ENCODE measurements at regions not wholly inside any gene's neighbourhood (a gene's known extent, or its start where the extent isn't known, plus 50 kb on each side); places are given as distances from the start of the nearest gene placed in this dataset.

GRCh38 chr6:41451515-41452163, 94.5 kb upstream of the FOXP4 start:
- peak; percentile 43 for DNase-seq

GRCh38 chr6:41452763-41453162, 93.4 kb upstream of the FOXP4 start:
- no peak for DNase-seq

DNA sequence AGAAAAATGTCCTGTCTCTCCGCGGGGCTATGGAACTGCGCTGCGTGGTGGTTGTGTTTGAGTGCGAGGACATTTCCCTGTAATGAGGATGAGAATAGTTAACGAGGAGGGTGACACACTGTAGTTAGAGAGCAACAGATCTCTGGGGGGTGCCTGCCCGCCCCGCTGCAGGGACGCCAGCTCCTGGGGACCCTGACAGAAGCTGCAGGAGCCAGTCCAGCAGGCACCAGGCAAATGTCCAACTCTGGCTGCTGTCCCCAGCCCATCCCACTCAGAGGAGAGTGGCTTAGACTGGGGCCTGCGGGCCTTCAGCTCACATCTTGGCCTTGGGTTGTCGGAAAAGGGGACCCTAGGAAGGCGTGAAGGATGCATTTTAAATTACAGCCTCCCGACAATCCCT, 92.9 kb upstream of the FOXP4 start:
- no peak for DNase-seq

GRCh38 chr6:41454189-41454789, 91.9 kb upstream of the FOXP4 start:
- no peak for DNase-seq

DNA sequence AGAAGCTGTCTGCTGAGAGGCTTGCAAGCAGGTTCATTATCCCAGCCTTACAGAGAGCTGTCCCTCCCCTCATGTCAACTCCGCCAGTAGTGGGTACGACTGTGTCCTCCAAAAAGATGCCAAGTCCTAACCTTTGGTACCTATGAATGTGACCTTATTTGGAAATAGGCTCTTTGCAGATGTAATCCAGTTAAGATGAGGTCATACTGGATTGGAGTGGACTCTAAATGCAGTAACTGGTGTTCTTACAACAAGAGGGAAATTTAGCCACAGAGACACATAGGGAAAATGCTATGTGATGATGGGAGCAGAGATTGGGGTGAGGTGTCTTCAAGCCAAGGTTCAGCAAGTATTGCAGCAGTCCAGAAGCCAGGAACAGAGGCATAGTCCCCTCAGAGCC, 90.8 kb upstream of the FOXP4 start:
- no peak for DNase-seq

GRCh38 chr6:41455818-41456217, 90.4 kb upstream of the FOXP4 start:
- peak; percentile 28 for DNase-seq

DNA sequence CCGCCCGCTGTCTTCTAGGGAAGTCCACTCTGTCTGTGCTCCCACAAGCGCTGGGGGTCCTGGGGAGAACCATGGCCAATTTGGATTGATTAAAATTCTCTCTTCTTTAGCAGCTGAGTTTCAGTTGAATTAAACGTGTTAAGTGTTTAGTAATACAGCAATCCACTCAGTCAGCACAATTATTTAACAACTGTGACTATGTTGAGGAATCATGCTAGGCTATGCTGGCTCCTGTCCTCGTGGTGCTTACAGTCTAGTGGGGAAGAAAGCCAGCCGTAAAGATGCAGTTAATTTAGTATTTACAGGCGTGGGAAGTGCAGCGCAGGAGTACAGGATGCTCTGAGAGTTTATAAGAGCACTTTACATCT, 88.9 kb upstream of the FOXP4 start:
- no peak for DNase-seq

GRCh38 chr6:41459738-41460137, 86.4 kb upstream of the FOXP4 start:
- no peak for DNase-seq

GRCh38 chr6:41460742-41461336, 85.3 kb upstream of the FOXP4 start:
- DNase-seq = no peak

- no peak for DNase-seq
Measured at GRCh38 chr6:41462033-41462432, 84.1 kb upstream of the FOXP4 start.

DNA sequence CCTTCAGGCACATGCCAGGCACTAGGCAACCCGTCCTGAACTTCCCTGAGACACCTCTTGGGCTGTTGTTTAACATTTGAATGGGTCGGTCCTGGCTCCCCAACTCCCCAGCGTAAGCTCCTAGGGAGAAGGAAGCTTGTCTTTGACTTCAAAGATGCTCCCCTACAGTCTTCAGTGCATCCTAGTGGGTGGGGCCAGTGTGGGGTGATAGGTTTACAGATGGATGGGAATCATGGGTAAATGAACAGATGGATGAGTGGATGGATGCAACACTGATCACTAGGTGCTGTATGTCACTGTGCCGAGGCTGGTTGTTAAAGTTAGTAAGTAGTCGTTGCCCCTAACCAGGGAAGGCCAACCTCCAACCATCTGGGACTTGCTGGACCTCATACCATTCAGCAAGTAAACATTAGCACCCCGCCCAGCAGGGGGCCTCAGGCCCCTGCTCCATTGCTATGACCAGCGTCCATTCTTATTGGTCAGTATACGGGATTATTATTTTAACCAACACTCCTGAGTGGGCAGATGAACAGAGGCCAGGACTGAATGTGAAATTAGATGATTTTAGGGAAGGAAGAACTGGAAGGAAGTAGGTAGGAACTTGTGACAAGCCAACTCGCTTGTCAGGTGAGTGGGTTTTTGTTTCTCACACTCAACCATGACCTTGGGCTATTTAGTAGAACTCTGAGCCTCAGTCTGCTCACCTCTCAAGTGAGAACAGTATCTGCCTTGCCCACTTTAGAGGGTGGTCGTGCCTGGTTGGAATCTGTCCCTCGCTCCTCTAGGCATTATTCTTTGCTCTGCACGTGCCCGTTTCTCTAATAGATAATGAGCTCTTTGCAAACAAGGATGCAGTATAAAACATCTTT, 82.9 kb upstream of the FOXP4 start:
- DNase-seq = peak; percentile 56

DNA sequence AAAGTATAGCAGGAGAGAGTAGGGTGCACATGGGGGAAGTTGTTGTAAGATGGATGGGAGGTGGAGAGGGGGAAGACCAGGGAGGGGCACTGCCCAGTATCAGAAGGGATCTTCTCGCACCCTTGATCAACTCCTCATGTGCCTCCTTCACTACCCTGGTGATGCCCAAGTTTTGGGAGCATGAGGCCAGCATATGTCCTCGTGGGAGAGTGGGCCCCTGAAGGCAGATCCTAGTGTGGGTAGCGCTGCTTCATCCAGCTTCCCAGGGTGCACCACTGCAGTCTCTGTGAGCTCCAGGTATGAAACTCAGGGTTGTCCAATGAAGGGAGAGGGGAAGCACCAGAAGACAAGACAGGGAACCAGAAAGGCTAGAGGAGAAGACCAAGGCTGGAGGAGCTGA, 82.2 kb upstream of the FOXP4 start:
- no peak for DNase-seq

- DNase-seq = peak; percentile 76
Measured at GRCh38 chr6:41464481-41464880, 81.7 kb upstream of the FOXP4 start.

DNA sequence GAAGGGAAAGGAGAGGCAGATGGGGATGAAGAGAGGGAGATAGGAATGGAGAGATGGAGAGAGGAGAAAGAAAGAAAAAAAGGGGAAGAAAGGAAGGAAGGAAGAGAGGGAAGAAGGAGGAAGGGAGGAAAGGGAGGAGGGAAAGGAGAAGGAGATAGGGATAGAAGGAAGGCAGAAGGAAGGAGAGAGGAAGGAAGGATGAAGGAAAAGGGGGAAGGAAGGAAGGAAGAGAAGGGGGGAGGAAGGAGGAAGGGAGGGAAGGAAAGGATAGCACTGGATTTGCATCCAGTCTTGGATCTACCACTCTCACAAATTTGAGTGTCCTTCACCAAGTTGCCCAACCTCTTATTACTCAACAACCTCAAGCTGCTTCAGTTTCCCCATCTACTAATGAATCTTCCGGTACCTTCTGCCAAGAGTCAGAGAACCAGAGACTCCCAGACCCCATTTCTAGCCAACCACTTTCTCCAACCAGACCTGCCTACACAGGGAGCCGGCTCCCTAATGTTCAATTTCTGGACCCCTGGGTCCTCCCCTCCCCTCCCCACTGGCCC, 79.7 kb upstream of the FOXP4 start:
- no peak for DNase-seq

DNA sequence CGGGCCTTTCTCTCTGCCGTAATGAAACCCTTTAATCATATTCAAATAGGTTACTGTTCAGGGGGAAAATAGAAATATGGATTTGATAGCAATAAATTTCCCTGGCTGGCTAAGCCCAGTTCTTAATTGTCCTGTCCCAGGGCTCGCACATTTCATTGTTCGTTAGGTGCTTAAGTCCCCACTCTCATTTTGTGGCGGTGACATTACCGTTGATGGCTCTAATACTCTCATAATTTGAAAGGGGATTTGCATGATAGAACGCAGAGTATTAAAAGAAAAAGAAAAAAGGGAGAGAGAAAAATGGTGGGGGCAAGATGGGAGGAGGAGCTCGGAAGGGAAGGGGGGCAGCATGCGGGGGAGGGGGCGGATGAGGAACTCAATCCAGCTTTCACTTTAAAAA, 79.1 kb upstream of the FOXP4 start:
- DNase-seq = no peak

GRCh38 chr6:41467627-41468404, 78.4 kb upstream of the FOXP4 start:
- no peak for DNase-seq

DNA sequence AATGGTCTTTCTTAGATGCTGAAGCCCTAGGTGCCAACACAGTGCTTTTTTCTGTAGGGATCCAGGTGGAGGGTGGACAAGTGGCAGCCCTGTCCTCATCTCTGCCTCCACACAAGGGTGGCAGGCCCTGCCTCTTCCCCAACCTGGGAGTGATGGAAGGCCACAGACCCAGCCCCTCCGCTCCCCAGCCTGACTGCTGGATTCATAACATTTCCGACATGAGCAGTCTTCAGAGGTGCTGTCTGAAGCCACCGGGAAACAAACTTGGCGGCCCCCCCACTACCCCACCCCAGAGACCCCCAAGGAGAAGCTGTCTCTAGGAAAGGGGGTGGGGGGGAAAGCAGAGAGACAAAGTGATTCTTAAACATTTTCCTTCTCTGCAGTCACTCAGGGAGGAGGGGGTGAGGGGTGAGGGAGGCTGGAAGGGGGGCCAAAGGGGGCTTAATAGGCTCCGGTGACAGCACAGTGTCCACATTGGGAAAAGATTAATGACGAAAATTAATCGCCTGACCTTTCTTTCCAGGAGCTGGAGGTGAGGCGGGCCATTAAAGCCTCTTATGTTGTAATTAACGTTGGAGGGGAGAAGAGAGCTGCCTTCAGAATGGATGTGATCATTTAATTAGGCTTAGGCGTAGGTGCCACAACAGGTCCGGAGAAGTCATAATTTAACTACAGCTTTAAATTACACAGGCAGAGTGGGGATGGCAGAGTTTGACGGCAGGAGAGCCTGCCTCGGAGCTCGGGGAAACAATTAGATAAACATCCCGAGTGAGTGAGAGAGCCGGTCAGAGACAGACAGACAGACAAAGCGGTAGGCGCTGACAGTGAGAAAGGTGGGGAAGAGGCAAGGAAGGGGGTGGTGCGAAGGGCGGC, 76.8 kb upstream of the FOXP4 start:
- DNase-seq = no peak

- peak; percentile 21 for DNase-seq
Measured at GRCh38 chr6:41470029-41470330, 76.2 kb upstream of the FOXP4 start.

DNA sequence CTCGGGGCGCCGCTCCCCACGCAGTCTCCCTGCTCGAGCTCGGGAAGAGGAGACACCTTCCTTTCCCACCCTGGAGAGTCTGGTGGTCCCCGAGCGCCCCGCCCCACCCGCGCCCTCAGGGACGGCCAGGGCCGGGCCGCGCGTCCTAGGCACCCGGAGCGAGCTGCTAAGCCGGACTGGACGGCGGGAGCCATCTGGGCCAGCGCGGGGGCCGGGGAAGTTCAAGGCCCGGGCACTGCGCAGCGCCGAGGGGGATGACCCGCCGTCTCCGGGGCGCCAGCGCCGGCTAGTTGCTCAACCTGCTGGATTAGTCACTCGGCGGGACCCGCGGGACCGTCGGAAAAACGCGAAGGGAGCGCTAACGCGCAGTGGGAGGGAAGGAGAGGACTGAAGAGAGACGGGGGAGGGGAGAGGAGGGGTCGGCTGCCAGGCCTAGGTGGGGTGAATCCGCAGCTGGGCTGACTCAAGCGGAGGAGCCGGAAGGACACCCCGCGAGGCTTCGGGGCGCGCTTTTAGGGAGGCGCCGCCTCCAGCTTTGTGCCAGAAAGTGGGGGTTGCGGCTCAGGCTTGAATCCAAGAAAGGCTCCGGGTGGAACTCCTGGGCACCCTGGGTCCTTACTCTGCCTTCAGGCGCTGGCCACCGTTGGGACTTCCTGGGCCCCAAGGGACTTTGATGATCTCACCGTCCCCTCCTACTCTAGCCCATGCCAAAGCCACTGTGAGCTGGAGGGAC, 75.7 kb upstream of the FOXP4 start:
- peak; percentile 56 for DNase-seq

- DNase-seq = no peak
Measured at GRCh38 chr6:41471064-41471895, 74.9 kb upstream of the FOXP4 start.
